T-helper 1 cell treated with Interleukin-12 subunit alpha and Interleukin-12 subunit beta and Interleukin-4 antibody, amounts not matched to agents 30 ng/mL and 1 ng/mL, for 36 hours (primary cell): ENCODE measurements at regions not wholly inside any gene's neighbourhood (a gene's known extent, or its start where the extent isn't known, plus 50 kb on each side); places are given as distances from the start of the nearest gene placed in this dataset.
"Not testable (repeated sequence)": the region's sequence is repeated elsewhere in the genome, so short reads cannot be mapped to it uniquely, and the experiment has no call there.

Experiments used
- intact Hi-C: fragments of 100-400 bp; cut with micrococcal nuclease; formaldehyde crosslinking; loops from one replicate; pipeline ENCODE4 v1.15.1; 2024

DNA sequence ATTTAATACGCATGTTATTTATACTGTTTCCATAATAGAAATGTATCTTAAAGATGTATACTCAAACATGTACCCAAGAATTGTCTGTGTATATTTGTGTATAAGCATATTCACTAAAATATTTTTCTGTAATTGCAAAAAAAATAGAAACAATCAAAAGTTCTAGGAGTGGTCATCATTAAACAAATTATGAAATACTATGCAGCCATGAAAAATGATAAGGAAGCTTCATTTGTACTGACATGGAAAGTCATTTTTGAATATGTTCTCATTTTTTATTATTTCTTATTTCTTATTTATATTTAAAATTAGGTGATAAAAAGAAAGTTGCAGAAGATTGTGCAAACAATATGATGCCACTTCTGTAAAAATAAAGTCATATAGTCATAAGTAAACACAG lies 400.0 kb upstream of the AUTS2 start:
- intact Hi-C loops = no loop called here

DNA sequence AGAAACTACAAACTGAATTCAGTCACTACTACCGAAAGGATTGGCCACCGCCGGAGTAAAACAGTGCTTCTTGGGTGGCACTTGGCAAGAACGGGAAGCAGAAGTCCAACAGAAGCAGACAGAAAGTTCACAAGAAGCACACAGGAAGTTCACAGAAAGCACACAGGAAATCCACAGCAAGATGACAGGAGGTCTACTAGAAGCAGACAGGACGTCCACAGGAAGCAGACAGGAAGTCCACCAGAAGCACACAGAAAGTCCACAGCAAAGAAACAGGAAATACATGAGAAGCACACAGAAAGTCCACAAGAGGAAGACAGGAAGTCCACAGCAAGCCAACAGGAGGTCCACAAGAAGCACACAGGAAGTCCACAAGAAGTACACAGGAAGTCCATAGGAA lies 399.2 kb upstream of the AUTS2 start:
- intact Hi-C loops = no loop called here

DNA sequence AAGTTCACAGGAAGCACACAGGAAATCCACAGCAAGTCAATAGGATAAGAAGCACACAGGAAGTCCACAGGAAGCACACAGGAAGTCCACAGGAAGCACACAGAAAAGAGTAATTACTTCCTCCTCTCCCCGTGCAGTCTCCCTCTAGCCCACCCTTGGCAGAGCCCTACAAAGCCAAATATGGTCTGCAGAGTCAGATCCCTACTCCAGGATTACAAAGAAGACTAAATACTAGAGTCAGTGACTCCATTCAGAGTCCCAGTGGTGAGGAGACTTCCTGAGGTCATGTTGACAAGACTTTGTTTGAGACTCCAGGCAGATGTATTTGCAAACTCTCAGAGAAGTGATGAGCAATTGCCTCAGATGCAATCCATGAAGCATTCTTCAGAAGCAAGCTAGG lies 398.6 kb upstream of the AUTS2 start:
- intact Hi-C loops = no loop called here

DNA sequence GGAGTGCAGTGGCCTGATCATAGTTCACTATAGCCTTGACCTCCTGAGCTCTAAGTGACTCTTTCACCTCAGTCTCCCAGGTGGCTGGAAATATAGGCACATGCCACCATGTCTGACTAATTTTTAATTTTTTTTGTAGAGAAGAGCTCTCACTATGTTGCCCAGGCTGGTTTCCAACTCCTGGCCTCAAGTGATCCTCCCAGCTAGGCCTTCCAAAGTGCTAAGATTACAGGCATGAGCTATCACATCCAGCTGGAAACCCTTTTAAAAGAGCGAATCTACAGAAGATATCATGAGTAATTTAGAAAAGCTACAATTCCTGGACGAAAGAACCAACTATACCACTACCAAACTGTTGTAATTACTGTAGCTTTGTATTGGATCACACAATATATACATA lies 394.4 kb upstream of the AUTS2 start:
- intact Hi-C loops = no loop called here

DNA sequence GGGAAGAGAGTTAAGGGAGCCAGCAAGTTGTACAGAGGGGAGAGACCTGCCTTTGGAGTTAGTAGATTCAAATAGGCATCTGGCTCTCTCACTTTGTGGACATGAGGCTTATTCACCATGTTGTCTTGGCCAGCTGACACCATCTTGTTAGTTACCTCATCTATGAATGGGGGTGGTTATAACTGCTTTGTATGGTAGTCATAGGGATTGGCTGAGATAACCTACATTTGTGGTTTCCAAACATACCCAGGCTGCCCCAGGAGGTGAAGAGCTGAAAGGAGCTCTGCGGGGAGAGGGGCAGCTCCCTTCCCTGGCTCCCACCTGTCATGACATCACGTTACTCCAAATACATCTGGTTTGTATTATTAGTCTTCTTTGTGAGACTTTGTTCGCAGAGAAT lies 393.3 kb upstream of the AUTS2 start:
- intact Hi-C loops = no loop called here

DNA sequence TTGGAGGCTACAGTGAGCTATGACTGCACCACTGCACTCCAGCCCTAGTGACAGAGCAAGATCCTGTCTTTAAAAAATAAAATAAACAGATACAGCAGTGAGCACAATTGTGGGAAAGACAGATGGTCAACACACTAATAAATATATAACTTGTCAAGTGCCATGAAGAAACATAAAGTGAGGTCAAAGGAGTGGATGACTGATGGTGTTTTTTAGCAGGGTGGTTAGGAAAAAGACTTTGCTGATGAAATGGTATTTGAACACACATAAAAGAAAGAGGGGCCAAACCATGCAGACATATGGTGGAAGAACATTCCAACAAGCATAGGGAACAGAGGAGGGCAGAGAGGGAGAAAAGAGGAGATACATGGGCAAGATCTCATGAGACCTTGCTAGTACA lies 392.7 kb upstream of the AUTS2 start:
- intact Hi-C loops = no loop called here

DNA sequence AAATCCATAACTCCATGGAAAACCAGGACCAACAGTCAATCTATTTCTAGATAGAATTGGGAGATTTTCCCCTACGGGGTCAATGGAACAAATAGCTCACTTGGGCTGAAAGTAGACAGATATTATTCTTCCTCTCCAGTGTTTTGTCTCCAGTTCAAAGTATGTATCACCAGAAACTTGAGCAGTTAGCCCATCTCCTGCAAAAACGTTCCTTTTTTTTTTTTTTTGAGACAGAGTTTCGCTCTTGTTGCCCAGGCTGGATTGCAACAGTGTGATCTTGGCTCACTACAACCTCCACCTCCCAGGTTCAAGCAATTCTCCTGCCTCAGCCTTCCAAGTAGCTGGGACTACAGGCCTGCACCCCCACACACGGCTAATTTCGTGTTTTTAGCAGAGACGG lies 390.0 kb upstream of the AUTS2 start:
- intact Hi-C loops = no loop called here

DNA sequence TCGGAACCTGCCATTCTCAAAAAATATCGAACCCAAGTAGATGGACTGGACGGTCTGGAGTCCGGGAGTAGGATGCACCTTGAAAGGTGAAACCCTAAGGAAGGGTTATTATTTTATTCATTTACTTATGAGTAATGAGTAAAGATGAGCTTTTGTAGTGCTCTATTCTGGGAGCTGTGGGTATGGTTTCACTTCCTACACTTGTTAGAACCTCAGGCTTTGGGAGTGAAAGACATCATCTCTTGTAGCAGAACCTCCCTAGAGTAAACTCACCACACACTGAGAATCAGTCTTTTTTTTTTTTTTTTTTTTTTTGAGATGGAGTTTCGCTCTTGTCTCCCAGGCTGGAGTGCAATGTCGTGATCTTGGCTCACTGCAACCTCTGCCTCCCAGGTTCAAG lies 389.4 kb upstream of the AUTS2 start:
- intact Hi-C loops = no loop called here

DNA sequence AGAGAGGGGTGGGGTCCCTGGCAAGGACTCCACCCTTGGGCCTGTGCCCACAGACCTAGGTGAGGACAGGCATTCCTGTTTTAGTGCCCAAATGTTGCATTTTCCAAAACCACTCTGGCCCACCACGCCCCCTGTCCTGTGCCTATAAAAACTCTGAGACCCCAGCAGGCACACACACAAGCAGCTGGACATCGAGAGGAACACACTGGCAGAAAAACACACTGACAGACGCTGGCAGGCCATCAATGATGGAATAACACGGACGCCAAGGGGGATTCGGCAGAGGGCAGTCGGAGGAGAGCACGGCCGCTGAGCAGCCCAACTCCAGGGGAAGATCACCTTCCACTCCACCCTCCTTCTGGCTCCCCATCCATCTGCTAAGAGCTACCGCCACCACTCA lies 386.9 kb upstream of the AUTS2 start:
- intact Hi-C loops = no loop called here

DNA sequence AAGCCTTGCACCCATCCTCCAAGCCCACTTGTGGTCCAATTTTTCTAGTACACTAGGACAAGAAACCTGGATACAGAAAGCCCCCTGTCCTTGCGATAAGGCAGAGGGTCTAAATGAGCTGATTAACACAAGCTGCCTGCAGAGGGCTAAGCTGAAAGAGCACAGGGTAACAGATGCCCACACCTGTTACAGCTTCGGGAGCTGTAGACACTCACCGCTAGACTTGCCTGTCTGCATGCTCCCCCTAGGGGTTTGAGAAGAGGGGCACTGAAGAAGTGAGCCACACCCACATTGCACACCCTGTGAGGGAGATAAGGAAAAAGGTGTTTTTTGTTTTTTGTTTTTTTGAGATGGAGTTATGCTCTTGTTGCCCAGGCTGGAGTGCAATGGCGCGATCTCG lies 386.5 kb upstream of the AUTS2 start:
- intact Hi-C loops = no loop called here

DNA sequence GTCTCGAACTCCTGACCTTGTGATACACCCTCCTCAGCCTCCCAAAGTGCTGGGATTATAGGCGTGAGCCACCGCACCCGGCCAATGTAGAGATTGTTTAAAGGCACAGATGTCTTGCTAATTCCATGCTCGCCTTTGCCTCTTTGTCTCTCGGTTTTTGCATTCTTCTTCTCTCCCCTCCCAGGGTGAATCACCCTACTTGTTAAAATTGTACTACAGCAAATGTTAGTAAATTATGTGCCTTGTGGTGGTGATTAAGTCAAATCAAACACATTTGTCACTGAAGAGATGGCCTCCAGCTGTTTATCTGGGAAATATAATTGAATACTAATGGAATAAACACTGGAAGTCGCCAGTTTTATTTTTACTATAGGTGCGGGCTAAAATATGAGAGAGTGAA lies 384.4 kb upstream of the AUTS2 start:
- intact Hi-C loops = no loop called here

DNA sequence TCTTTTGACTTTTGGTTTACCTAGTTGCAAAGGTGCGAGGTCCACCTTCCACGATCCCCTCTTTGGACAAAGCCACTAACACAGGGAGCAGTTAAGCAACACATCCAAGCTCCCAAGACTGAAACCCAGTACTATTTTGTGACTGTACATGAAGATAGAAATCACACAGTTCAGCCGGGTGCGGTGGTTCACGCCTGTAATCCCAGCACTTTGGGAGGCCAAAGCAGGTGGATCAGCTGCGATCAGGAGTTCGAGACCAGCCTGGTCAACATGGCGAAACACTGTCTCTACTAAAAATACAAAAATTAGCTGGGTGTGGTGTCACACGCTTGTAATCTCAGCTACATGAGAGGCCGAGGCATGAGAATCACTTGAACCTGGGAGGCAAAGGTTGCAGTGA lies 382.8 kb upstream of the AUTS2 start:
- intact Hi-C loops = not testable (repeated sequence)

DNA sequence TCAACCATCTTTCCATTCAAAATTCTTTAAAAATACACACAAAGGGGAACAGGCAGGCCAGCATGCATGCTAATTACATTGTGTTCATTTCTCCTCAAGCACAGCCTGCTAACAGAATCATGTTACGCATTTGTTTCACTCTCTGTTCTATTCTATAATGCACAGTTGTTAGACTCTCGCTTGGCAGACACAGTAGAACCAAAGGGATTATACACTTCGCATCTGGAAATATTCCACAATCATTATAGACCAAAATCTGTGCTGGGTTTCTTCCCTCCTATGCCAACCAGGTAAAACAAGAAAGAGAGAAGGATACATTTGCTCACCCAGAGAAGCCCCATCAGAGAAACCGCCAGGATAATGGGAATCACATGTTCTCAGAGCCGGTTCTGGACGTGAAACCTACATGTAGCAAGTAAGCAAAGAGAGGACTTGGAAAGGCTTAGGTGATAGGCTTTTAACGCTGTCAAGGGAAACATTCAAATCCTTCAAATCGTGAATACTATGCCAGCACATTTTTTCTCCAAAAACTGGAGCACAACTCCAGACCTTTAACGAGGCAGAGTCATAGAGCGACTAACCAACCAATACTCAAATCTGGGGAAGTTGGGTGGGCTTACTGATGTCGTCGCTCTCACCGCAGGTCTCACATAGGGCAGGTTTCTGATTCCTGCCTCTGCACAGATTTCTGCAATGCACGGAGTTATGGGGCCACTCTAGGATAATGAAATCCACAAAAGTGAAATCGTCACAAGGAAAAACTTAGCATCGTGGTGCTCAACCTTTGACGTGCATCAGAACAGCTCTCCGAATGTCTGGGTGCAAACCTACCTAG lies 380.5 kb upstream of the AUTS2 start:
- intact Hi-C loops = no loop called here

DNA sequence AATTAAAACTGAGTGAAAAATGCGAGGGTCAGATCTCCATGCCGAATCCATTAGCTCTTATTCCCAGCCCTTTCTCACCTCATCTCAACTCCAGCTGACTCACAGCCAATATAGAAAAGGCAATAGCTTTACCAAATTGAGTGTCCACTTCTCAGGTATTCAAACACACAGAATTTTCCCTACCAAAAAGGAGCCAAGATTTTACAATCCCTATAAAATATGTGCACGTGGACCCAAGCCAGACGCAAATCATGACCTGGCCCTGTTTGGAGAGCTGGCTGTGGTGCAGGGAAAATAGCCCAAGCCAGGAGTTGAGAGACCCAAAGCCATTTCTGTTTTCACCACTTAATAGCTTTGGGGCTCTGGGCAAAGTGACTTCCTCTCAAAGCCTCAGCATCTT lies 379.7 kb upstream of the AUTS2 start:
- intact Hi-C loops = no loop called here

DNA sequence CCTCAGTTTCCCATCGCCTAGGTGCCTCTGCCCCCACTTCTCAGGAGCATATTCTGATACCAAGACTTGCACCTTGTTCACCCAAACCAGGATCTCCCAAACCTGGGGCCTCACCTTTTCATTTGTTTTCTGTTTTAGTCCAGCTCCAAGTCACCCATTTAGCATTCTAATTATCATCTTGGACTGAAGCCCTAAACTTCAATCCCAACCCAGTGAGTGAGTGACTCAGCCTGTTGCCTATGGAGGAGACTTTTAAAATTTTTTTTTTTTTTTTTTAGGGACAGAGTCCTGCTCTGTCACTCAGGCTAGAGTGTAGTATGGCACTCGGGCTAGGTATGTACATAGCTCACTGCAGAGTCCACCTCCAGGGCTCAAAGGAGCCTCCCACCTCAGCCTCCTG lies 378.9 kb upstream of the AUTS2 start:
- intact Hi-C loops = no loop called here

DNA sequence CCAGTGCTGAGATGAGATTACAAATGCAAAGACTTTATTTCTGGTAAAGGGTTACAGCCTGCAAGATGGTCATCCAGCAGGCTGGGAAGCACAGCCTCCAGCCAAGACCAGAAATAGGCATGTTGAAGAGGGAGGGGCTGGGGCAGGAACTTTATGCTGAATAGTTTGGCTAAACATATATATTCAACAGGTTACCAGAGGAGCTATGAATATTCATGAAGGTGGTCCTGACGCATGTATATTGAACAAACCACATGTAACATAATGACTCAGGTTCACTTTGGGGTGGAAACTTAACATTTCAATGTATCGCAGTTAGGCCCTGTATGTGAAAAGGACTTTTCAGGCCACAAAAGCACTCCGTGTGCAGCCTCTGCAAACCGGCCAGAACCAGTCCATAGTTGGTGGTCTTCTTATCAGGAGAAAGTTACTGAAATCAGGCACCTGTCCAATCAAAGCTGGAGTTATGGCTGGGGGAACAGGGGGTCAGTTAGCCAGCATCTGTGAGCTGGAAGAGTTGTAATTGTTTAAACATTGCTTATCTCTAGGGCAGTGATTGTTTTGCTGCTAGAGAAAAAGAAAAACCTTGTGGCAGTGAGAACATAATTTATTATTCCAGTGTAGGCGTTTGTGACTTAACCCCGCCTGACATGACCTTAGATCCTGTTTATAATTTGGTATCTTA lies 372.9 kb upstream of the AUTS2 start:
- intact Hi-C loops = no loop called here

DNA sequence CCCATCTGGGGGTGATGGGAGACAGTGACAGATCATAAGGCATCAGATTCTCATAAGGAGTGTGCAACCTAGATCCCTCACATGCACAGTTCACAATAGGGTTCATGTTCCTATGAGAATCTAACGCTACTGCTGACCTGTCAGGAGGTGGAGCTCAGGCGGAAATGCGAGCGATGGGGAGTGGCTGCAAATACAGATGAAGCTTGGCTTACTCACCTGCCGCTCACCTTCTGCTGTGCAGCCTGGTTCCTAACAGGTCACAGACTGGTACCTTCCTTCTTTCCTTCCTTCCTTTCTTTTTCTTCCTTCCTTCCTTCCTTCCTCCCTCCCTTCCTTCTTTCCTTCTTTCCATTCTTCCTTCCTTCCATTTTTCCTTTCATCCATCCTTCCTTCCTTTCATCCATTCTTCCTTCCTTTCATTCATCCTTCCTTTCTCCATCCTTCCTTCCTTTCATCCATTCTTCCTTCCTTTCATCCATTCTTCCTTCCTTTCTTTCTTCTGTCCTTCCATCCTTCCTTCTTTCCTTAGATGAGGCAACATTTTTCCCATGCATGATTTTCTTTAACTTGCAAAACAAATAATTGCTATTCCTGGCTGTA lies 370.0 kb upstream of the AUTS2 start:
- intact Hi-C loops = no loop called here

DNA sequence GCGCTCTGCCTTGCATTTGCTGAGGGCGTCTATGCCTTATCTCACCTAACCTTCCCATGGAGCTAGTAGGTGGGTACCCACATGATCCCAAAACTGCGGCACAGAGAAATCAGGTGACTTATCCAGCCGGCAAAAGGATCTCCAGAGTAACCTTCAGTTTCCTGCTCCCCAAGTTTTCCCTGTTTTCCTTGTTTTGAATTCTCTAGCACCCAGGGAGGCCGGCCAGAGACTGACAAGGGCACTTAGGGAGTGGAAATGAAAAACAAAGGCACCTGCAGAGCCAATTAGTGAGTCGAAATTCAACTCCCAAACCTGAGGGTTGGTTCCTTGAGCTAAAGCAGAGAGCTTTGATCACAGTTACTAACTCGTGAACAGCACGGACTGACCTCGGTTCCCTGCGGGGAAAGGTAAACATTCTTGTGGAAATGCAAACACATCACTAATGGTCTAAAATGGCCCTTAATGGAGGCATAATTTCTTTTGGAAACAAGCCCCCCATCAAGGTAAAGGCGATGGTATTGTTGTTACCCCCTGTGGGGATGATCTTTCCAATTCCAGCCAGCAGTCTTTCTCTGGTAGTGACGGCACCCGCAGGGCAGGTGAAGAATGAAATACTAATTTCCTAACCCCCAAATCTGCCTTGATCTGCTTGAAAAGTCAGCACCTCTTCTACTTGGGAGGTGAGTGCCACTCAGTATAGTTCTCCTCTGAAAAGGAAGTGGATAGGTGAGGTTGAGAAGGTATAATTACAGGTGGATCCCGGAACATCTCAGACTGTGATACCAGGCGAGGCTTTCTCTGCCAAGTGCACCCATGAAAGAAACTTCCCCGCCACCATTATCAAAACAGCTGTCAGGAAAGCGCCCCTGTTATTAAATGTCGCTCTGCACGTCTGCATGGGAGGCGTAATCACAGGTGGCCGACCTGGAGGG lies 365.6 kb upstream of the AUTS2 start:
- intact Hi-C loops = no loop called here

DNA sequence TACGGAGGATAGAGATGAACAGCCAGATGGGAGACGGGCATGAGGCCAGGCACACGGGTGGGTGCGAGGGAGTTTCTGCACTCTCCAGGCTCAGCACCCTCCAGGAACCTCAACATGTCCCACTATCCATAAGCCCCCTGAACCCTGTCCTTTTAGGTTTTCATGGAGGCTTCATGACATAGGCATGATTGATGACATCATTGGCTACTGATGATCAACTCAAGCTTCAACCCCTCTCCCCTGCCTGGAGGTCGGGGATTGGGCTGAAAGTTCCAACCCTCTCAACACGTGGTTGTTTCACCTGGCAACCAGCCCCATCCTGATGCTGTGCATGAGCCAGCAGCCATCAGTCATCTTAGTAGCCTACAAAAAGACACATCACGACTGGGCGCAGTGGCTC lies 360.7 kb upstream of the AUTS2 start:
- intact Hi-C loops = no loop called here

DNA sequence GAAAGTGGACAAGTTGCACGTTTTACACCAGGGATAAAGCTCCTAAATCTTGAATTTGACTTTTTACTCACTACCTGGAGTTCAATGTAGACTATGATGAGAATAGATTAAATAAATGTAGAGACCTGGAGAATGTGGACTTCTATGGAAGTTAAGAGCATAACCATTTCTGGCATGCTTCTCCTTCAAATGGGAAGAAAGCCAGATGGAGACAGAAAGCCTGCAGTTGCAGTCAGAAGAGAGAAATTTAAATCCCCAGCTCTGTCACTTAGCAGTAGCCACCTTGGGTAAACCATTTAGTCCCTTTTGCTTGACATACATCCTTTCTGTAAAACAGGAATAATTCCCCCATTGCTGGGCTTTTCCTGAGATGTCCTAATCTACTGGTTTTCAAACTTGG lies 355.3 kb upstream of the AUTS2 start:
- intact Hi-C loops = no loop called here

DNA sequence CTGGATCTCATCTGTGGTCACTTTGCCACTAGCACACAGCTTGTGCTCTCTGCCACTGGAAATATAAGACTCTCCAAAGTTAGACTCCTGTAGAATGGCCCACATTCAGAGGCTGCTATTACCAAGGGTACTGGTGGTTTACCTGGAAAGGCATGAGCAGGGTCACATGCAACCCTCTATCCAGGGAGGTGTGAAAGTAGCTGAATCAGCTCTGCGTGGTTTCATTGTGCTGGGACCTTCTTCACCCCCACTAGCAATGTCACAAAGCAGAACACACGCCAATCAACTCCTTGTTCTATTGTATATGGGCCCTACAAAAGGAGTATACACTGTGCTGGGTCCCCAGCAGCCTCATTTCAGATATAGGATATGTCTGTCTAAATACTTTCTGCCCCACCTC lies 353.6 kb upstream of the AUTS2 start:
- intact Hi-C loops = no loop called here

DNA sequence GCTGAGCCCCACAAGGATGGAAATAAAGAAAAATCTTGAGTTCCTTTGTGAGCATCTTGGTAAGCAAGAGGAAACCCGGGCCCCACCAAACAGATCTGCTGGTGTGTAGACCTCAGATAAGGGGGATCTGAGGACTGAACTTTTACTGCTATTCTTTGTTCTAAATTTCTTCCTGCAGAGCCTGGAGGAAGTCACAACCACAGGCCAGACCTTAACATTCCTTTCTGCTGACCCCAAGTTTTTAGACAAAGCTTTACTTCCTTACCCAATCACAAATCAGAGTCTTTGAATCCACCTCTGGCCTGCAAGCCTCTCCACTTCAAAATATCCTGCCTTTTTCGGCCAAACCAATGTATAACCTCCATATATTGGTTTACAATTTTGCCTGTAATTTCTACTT lies 352.6 kb upstream of the AUTS2 start:
- intact Hi-C loops = no loop called here
